ENCODE measurements at regions not wholly inside any gene's neighbourhood (a gene's known extent, or its start where the extent isn't known, plus 50 kb on each side); places are given as distances from the start of the nearest gene placed in this dataset.

DNA sequence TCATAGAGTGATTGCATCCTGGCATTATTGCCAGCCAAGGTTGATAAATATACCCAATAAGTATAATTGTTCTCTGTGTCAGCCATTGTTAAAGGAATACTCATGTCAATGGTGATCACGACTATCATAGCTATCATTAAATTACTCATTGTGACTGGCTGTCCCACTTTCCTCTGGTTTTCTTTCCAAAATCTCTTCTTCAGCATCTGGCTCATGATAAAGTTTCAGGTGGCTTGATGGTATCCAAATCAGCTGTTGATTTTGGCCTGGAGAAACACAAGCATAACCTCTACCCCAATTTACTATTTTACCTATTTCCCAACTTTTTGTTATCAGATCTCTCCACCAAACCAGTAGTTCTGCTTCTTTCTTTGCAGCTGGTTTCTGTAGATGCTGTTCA, 67.1 kb upstream of the SPIN2A start:
- no peak for DNase-seq (ENCODE audit: low spot score)
- no peaks in the 10 kb centered on the region for H3K36me3 Mint-ChIP-seq (ENCODE audit: low read depth)
- peaks cover 4% of the 10 kb centered on the region for H3K9me3 Mint-ChIP-seq
- no peaks in the 10 kb centered on the region for H3K27me3 Mint-ChIP-seq (ENCODE audit: insufficient read depth)
- no peak overlapping the region for H3K27ac Mint-ChIP-seq
- no peaks in the 10 kb centered on the region for H3K4me1 Mint-ChIP-seq (ENCODE audit: low read depth)
- intact Hi-C loops (cut with micrococcal nuclease), result no loop called here
- no peak overlapping the region for H3K4me3 Mint-ChIP-seq

DNA sequence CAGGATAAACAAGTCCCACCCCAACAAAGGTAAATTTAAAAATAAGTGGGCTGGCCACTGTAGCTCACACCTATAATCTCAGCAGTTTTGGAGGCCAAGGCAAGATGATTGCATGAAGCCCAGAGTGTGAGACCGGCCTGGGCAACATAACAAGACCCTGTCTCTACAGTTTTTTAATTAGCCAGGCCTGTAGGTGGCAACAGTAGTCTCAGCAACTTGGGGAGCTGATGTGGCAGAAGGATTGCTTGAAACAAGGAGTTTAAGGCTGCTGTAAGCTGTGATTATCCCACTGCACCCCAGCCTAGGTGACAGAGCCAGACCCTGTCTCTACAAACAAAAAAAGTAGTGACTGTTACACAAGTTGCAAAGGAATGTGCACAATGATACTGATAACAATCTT, 74.6 kb upstream of the FAAH2 start:
- H3K4me1 Mint-ChIP-seq (ENCODE audit: low read depth), result no peaks in the 10 kb centered on the region
- H3K36me3 Mint-ChIP-seq (ENCODE audit: low read depth), result no peaks in the 10 kb centered on the region
- DNase-seq (ENCODE audit: low spot score), result no peak
- H3K27me3 Mint-ChIP-seq (ENCODE audit: insufficient read depth), result no peaks in the 10 kb centered on the region
- intact Hi-C loops (cut with micrococcal nuclease), result no loop called here
- no peaks in the 10 kb centered on the region for H3K9me3 Mint-ChIP-seq
- H3K27ac Mint-ChIP-seq, result no peak overlapping the region
- no peak overlapping the region for H3K4me3 Mint-ChIP-seq

DNA sequence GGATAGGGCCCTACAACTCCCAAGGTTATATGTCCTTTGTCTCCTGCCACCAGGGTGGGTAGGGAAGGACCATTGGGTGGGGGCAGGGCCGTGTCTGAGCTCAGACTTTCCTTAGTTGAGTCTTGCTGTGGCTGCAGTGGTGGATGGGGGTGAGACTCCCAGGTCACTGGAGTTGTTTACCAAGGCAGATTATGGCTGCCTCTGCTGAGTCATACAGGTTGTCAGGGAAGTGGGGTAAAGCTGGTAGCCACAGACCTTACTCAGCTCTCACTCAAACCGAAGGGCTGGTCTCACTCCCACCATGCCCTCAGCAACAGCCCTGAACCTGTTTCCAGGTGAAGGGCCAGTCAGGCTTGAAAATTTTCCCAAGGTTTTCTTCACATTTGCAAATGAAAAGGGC, 58.8 kb upstream of the FAAH2 start:
- H3K27ac Mint-ChIP-seq, result peak overlapping the region; percentile 55
- no peak overlapping the region for H3K4me3 Mint-ChIP-seq
- intact Hi-C loops (cut with micrococcal nuclease), result loop anchor here (5.0 kb wide), 1 partner anchor 60 kb away; the partner anchor contains the start of gene FAAH2

GRCh38 chrX:57232658-57233360, 53.7 kb upstream of the FAAH2 start:
- H3K4me1 Mint-ChIP-seq (ENCODE audit: low read depth), result peaks cover 5% of the 10 kb centered on the region
- H3K9me3 Mint-ChIP-seq, result no peaks in the 10 kb centered on the region
- no peaks in the 10 kb centered on the region for H3K27me3 Mint-ChIP-seq (ENCODE audit: insufficient read depth)
- H3K36me3 Mint-ChIP-seq (ENCODE audit: low read depth), result no peaks in the 10 kb centered on the region
- intact Hi-C loops (cut with micrococcal nuclease), result no loop called here
- no peak for DNase-seq (ENCODE audit: low spot score)
- no peak overlapping the region for H3K4me3 Mint-ChIP-seq
- H3K27ac Mint-ChIP-seq, result no peak overlapping the region

More for the DNA sequence above, 58.8 kb upstream of the FAAH2 start:
- DNase-seq (ENCODE audit: low spot score), result peak; percentile 8
- Mint-ChIP-seq H3K27me3 (ENCODE audit: insufficient read depth) (no peaks in the 10 kb centered on the region), H3K9me3 (peaks cover 14% of the 10 kb centered on the region), H3K36me3 (ENCODE audit: low read depth) (peaks cover 6% of the 10 kb centered on the region), H3K4me1 (ENCODE audit: low read depth) (peaks cover 13% of the 10 kb centered on the region)

Data from activated T-helper 1 cell treated with anti-CD3 and anti-CD28 coated beads, Interleukin-12 subunit alpha, Interleukin-12 subunit beta, Interleukin-2, Interleukin-4 antibody, amounts not matched to agents 30 ng/mL and 10 ng/mL and 1 ng/mL, durations not matched to agents 14 hours and 24 hours and 36 hours (primary cell).